NAMALWA (cell line): ENCODE measurements at regions not wholly inside any gene's neighbourhood (a gene's known extent, or its start where the extent isn't known, plus 50 kb on each side); places are given as distances from the start of the nearest gene placed in this dataset.
"Not testable (repeated sequence)": the region's sequence is repeated elsewhere in the genome, so short reads cannot be mapped to it uniquely, and the experiment has no call there.

Experiments
- DNase-seq: peaks from one replicate; pipeline ENCODE4 v3.0.0-alpha.2; 2015; ENCODE audit warnings: low spot score

GRCh38 chr6:2378046-2378657 is 132.7 kb upstream of the GMDS start:
- DNase-seq, result no peak

GRCh38 chr6:2376429-2377355 is 131.3 kb upstream of the GMDS start:
- DNase-seq, result no peak

- DNase-seq, result no peak
These were observed 130.0 kb upstream of the GMDS start for GRCh38 chr6:2375443-2375842.

- DNase-seq, result no peak
These were observed 124.2 kb upstream of the GMDS start for GRCh38 chr6:2369606-2370005.

GRCh38 chr6:2363211-2363610 is 117.8 kb upstream of the GMDS start:
- DNase-seq, result no peak

GRCh38 chr6:2361195-2361594 is 115.8 kb upstream of the GMDS start:
- no peak for DNase-seq

GRCh38 chr6:2360716-2361115 is 115.3 kb upstream of the GMDS start:
- no peak for DNase-seq

GRCh38 chr6:2360126-2360525 is 114.7 kb upstream of the GMDS start:
- DNase-seq, result no peak

- no peak for DNase-seq
These were observed 109.7 kb upstream of the GMDS start for GRCh38 chr6:2355150-2355549.

GRCh38 chr6:2354138-2354491 is 108.7 kb upstream of the GMDS start:
- DNase-seq, result no peak

- DNase-seq, result peak; percentile 64
These were observed 108.2 kb upstream of the GMDS start for GRCh38 chr6:2353412-2354137.

- DNase-seq, result no peak
These were observed 106.5 kb upstream of the GMDS start for GRCh38 chr6:2351807-2352431.

- no peak for DNase-seq
These were observed 105.7 kb upstream of the GMDS start for GRCh38 chr6:2351090-2351489.

GRCh38 chr6:2346078-2346477 is 100.7 kb upstream of the GMDS start:
- DNase-seq, result no peak

- DNase-seq, result no peak
These were observed 99.0 kb upstream of the GMDS start for GRCh38 chr6:2344319-2344905.

- no peak for DNase-seq
These were observed 82.2 kb upstream of the GMDS start for GRCh38 chr6:2327591-2327990.

- DNase-seq, result no peak
These were observed 79.0 kb upstream of the GMDS start for GRCh38 chr6:2324166-2324953.

- not testable (repeated sequence) for DNase-seq
These were observed 72.1 kb upstream of the GMDS start for GRCh38 chr6:2317498-2317897.

GRCh38 chr6:2314641-2315040 is 69.2 kb upstream of the GMDS start:
- no peak for DNase-seq

- no peak for DNase-seq
These were observed 64.6 kb upstream of the GMDS start for GRCh38 chr6:2310042-2310441.

GRCh38 chr6:2309122-2309521 is 63.7 kb upstream of the GMDS start:
- DNase-seq, result no peak
